GM04504 (cell line): ENCODE measurements at regions not wholly inside any gene's neighbourhood (a gene's known extent, or its start where the extent isn't known, plus 50 kb on each side); places are given as distances from the start of the nearest gene placed in this dataset.

Experiments used
- DNase-seq: peaks from one replicate; pipeline ENCODE4 v3.0.0-alpha.2; 2012; ENCODE audit warnings: low read depth

GRCh38 chr11:116255321-116255953, 517.4 kb downstream of the BUD13 start:
- no peak for DNase-seq

GRCh38 chr11:116250155-116250554, 522.6 kb downstream of the BUD13 start:
- no peak for DNase-seq

GRCh38 chr11:116249561-116249960, 523.2 kb downstream of the BUD13 start:
- DNase-seq: no peak

- no peak for DNase-seq
Measured at GRCh38 chr11:116244889-116245288, 527.9 kb downstream of the BUD13 start.

- no peak for DNase-seq
Measured at GRCh38 chr11:116244439-116244838, 528.3 kb downstream of the BUD13 start.

GRCh38 chr11:116243991-116244390, 528.8 kb downstream of the BUD13 start:
- no peak for DNase-seq

- no peak for DNase-seq
Measured at GRCh38 chr11:116242006-116242405, 530.8 kb downstream of the BUD13 start.

- no peak for DNase-seq
Measured at GRCh38 chr11:116240710-116241109, 532.1 kb downstream of the BUD13 start.

GRCh38 chr11:116239247-116239646, 533.5 kb downstream of the BUD13 start:
- DNase-seq: no peak

- DNase-seq: no peak
Measured at GRCh38 chr11:116234989-116235568, 537.7 kb downstream of the BUD13 start.

- DNase-seq: no peak
Measured at GRCh38 chr11:116233561-116233960, 539.2 kb downstream of the BUD13 start.

GRCh38 chr11:116232364-116232828, 540.4 kb downstream of the BUD13 start:
- DNase-seq: no peak

- no peak for DNase-seq
Measured at GRCh38 chr11:116231543-116231942, 541.2 kb downstream of the BUD13 start.

GRCh38 chr11:116230438-116230837, 542.3 kb downstream of the BUD13 start:
- DNase-seq: no peak

- no peak for DNase-seq
Measured at GRCh38 chr11:116229236-116229970, 543.4 kb downstream of the BUD13 start.

GRCh38 chr11:116226731-116227130, 546.1 kb downstream of the BUD13 start:
- no peak for DNase-seq

GRCh38 chr11:116225784-116226585, 546.8 kb downstream of the BUD13 start:
- DNase-seq: no peak

GRCh38 chr11:116225236-116225635, 547.6 kb downstream of the BUD13 start:
- DNase-seq: no peak

- no peak for DNase-seq
Measured at GRCh38 chr11:116224889-116225200, 547.9 kb downstream of the BUD13 start.

GRCh38 chr11:116224154-116224888, 548.5 kb downstream of the BUD13 start:
- peak; percentile 2 for DNase-seq

GRCh38 chr11:116221351-116221750, 551.4 kb downstream of the BUD13 start:
- no peak for DNase-seq

GRCh38 chr11:116219171-116219635, 553.6 kb downstream of the BUD13 start:
- DNase-seq: no peak
